IMR-90 (cell line): ENCODE measurements at regions not wholly inside any gene's neighbourhood (a gene's known extent, or its start where the extent isn't known, plus 50 kb on each side); places are given as distances from the start of the nearest gene placed in this dataset.

ENCODE experiments used
- ATAC-seq: fragments of 200-7000 bp; cut with Tn5 transposase; 2 replicates; pipeline ENCODE4 v1.9.1; 2020; ENCODE audit warnings: low read depth, mild to moderate bottlenecking, moderate library complexity
- BruUV-seq: library from RNA; stranded (reverse); fragments of 400-500 nt; replicated peaks from 2 replicates; lab custom pipeline; 2021; lab: Mats Ljungman, UMichigan
- CTCF ChIA-PET: fragments of 300-600 bp; formaldehyde crosslinking; extraction: SDS; loops from one replicate; lab custom pipeline; 2021; ENCODE audit warnings: antibody characterized with exemption; lab: Yijun Ruan, JAX
- POLR2A ChIA-PET: fragments of 300-600 bp; sonication (Branson Sonifier 250); formaldehyde crosslinking; loops from one replicate; lab custom pipeline; 2022; ENCODE audit warnings: antibody characterized with exemption; ENCODE audit not compliant: unreplicated experiment; lab: Charles Lee
- DNase-seq: peaks from one replicate; pipeline ENCODE4 v3.0.0; 2013
- H2AFZ ChIP-seq: replicated peaks from 2 replicates; pipeline ENCODE3; 2013; ENCODE audit warnings: low read length, mild to moderate bottlenecking; ENCODE audit not compliant: poor library complexity
- H2AK5ac ChIP-seq: 2 replicates; pipeline ENCODE4 v1.6.1; 2013; ENCODE audit warnings: low read depth, low read length, inconsistent platforms
- H2AK9ac ChIP-seq: replicated peaks from 2 replicates; pipeline ENCODE3; 2013; ENCODE audit warnings: mild to moderate bottlenecking, low read depth, low read length, moderate library complexity; ENCODE audit not compliant: poor library complexity
- H2BK120ac ChIP-seq: 2 replicates; pipeline ENCODE4 v1.6.1; 2013; ENCODE audit warnings: low read depth, low read length, inconsistent platforms
- H2BK15ac ChIP-seq: 3 replicates; pipeline ENCODE4 v1.6.1; 2013; ENCODE audit warnings: low read depth, low read length, inconsistent platforms
- H2BK20ac ChIP-seq: 2 replicates; pipeline ENCODE4 v1.6.1; 2013; ENCODE audit warnings: low read depth, mild to moderate bottlenecking, inconsistent platforms, low read length, moderate library complexity
- H2BK5ac ChIP-seq: 2 replicates; pipeline ENCODE4 v1.6.1; 2013; ENCODE audit warnings: mild to moderate bottlenecking, low read depth, low read length, inconsistent platforms; ENCODE audit not compliant: poor library complexity, severe bottlenecking
- H3K14ac ChIP-seq: replicated peaks from 2 replicates; pipeline ENCODE4 v1.6.1; 2013; ENCODE audit warnings: low read depth, low read length, inconsistent platforms
- H3K18ac ChIP-seq: 2 replicates; pipeline ENCODE4 v1.6.1; 2013; ENCODE audit warnings: low read depth, low read length, control low read depth
- H3K23ac ChIP-seq: 2 replicates; pipeline ENCODE4 v1.6.1; 2013; ENCODE audit warnings: low read depth, low read length, inconsistent platforms
- H3K27ac ChIP-seq: 2 replicates; pipeline ENCODE4 v1.5.1; 2013; ENCODE audit warnings: mild to moderate bottlenecking, control low read depth, low read length; ENCODE audit not compliant: insufficient read depth
- H3K27me3 ChIP-seq: 2 replicates; pipeline ENCODE4 v1.6.1; 2013; ENCODE audit warnings: low read length; ENCODE audit not compliant: control insufficient read depth, insufficient read depth
- H3K36me3 ChIP-seq: 2 replicates; pipeline ENCODE4 v1.6.1; 2013; ENCODE audit warnings: low read length, mixed read lengths; ENCODE audit not compliant: control insufficient read depth, insufficient read depth
- H3K4ac ChIP-seq: 2 replicates; pipeline ENCODE4 v1.6.1; 2013; ENCODE audit warnings: low read depth, low read length, inconsistent platforms
- H3K4me1 ChIP-seq: 2 replicates; pipeline ENCODE4 v1.6.1; 2013; ENCODE audit warnings: low read length, mixed read lengths; ENCODE audit not compliant: control insufficient read depth, insufficient read depth
- H3K4me2 ChIP-seq: 2 replicates; pipeline ENCODE4 v1.6.1; 2013; ENCODE audit warnings: low read depth, mild to moderate bottlenecking, control low read depth, low read length, moderate library complexity
- H3K4me3 ChIP-seq: 2 replicates; pipeline ENCODE4 v1.5.1; 2013; ENCODE audit warnings: low read depth, mild to moderate bottlenecking, control low read depth, low read length, moderate library complexity; ENCODE audit not compliant: insufficient read depth
- H3K56ac ChIP-seq: 2 replicates; pipeline ENCODE4 v1.6.1; 2013; ENCODE audit warnings: low read length, inconsistent platforms; ENCODE audit not compliant: insufficient read depth; ENCODE audit errors: extremely low read depth
- H3K79me1 ChIP-seq, 2 experiments: 2 replicates each; pipeline ENCODE4 v1.6.1; 2013; ENCODE audit warnings: low read length in 2 of 2, inconsistent platforms in 1 of 2, low read depth in 1 of 2
- H3K9ac ChIP-seq: 2 replicates; pipeline ENCODE4 v1.6.1; 2013; ENCODE audit warnings: low read depth, low read length, control low read depth
- H3K9me1 ChIP-seq: 2 replicates; pipeline ENCODE4 v1.6.1; 2013; ENCODE audit warnings: low read length, inconsistent platforms; ENCODE audit not compliant: insufficient read depth
- H3K9me3 ChIP-seq: 2 replicates; pipeline ENCODE4 v1.6.1; 2013; ENCODE audit warnings: low read length; ENCODE audit not compliant: control insufficient read depth, insufficient read depth
- H4K20me1 ChIP-seq: 2 replicates; pipeline ENCODE4 v1.6.1; 2013; ENCODE audit warnings: low read length, inconsistent platforms; ENCODE audit not compliant: insufficient read depth
- H4K5ac ChIP-seq: 2 replicates; pipeline ENCODE4 v1.6.1; 2013; ENCODE audit warnings: mild to moderate bottlenecking, low read depth, low read length, control low read depth
- H4K8ac ChIP-seq, 2 experiments: 2 replicates each; pipeline ENCODE4 v1.6.1; 2013; ENCODE audit warnings: low read depth in 2 of 2, low read length in 2 of 2, control low read depth in 1 of 2, inconsistent platforms in 1 of 2
- H4K91ac ChIP-seq: 2 replicates; pipeline ENCODE4 v1.6.1; 2013; ENCODE audit warnings: low read depth, low read length, inconsistent platforms; ENCODE audit not compliant: insufficient read depth
- CHD1 ChIP-seq: IDR thresholded peaks from 2 replicates; pipeline ENCODE4 v1.6.1; 2012; ENCODE audit warnings: low read depth, low read length, improper control_type of control experiment
- FOS ChIP-seq: fragments of 150-350 bp; IDR thresholded peaks from 2 replicates; pipeline ENCODE4 v1.6.1; 2016; ENCODE audit warnings: low read depth, low read length
- MAFK ChIP-seq: IDR thresholded peaks from 2 replicates; pipeline ENCODE4 v1.6.1; 2012; ENCODE audit warnings: low read depth, low read length, improper control_type of control experiment
- MAZ ChIP-seq: IDR thresholded peaks from 2 replicates; pipeline ENCODE4 v1.6.1; 2012; ENCODE audit warnings: low read depth, mild to moderate bottlenecking, low read length, improper control_type of control experiment, moderate library complexity, borderline replicate concordance
- NFE2L2 ChIP-seq: fragments of 150-350 bp; IDR thresholded peaks from 2 replicates; pipeline ENCODE4 v1.6.1; 2016; ENCODE audit warnings: low read depth, mild to moderate bottlenecking, low read length
- POLR2A ChIP-seq: IDR thresholded peaks from 2 replicates; pipeline ENCODE4 v1.6.1; 2012; ENCODE audit warnings: mild to moderate bottlenecking, low read depth, low read length
- RAD21 ChIP-seq: IDR thresholded peaks from 2 replicates; pipeline ENCODE4 v1.6.1; 2012; ENCODE audit warnings: low read length, improper control_type of control experiment
- RCOR1 ChIP-seq: IDR thresholded peaks from 2 replicates; pipeline ENCODE4 v1.6.1; 2012; ENCODE audit warnings: mild to moderate bottlenecking, low read length, improper control_type of control experiment; ENCODE audit not compliant: insufficient replicate concordance
- SMC3 ChIP-seq: fragments of 150-350 bp; IDR thresholded peaks from 2 replicates; pipeline ENCODE4 v1.6.1; 2016; ENCODE audit warnings: low read depth, mild to moderate bottlenecking, antibody characterized with exemption, low read length, moderate library complexity
- USF2 ChIP-seq: fragments of 150-350 bp; IDR thresholded peaks from 2 replicates; pipeline ENCODE4 v1.6.1; 2017; ENCODE audit warnings: mild to moderate bottlenecking, antibody characterized with exemption, low read length, low read depth
- WGBS, 2 experiments: methylation state at CpG; one replicate each; pipeline versions ENCODE4 v1.1.5 to v1.1.7; 2013; ENCODE audit warnings: missing lambda C conversion rate in 2 of 2; ENCODE audit not compliant: insufficient read length in 1 of 2; ENCODE audit errors: extremely low coverage in 2 of 2; 5-methylcytosine and 5-hydroxymethylcytosine counted together
- dilution Hi-C: fragments of 300-500 bp; cut with HindIII; formaldehyde crosslinking; loops from one replicate; pipeline ENCODE4 v1.14.3; 2018; ENCODE audit warnings: low sequenced_read_pairs; ENCODE audit not compliant: unreplicated experiment
- in situ Hi-C: fragments of 300-500 bp; cut with MboI; formaldehyde crosslinking; loops from 3 replicates; pipeline ENCODE4 v1.14.3; 2019; ENCODE audit warnings: low sequenced_read_pairs, inconsistent platforms, mixed read lengths
- intact Hi-C: fragments of 100-400 bp; cut with micrococcal nuclease; formaldehyde crosslinking; loops from 2 replicates; pipeline ENCODE4 v1.10.0; 2022
- TF ChIP-seq, protein P1 (sequence below): conservative IDR thresholded peaks from 2 replicates; pipeline ENCODE4 v1.5.1; 2012; ENCODE audit warnings: mild to moderate bottlenecking, low read depth, low read length, improper control_type of control experiment

DNA sequence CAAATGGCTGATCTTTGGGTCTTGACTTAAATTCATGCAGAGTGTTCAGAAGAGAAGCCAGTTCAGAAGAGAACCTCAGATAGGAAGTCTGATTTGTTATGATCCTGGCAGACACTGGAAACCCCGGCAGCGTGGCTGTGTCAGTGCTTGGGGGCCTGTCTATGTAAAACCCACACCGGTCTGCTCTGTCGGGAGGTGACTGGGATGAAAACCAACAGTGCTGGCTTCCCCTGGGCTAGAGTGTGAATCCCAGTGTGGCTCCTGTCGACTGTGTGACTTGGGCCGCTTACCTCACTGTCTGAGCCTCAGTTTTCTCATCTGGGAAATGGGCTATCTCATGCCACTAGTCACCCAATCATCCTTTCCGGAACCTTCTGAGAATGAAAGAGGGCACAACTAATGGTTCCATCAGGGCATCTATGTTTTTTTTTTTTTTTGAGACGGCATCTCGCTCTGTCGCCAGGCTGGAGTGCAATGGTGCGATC is 92.4 kb downstream of the FOXL1 start:
- H3K4me2 ChIP-seq, result peak overlapping the region; percentile 4; the same call in 1 of the 2 replicates
- H2BK5ac ChIP-seq, result peak overlapping the region; percentile 41
- H3K27me3 ChIP-seq, result no peaks in the 10 kb centered on the region
- H4K5ac ChIP-seq, result peak overlapping the region; percentile 7
- H2AK9ac ChIP-seq, result peak overlapping the region; percentile 85
- H2BK15ac ChIP-seq, result peak overlapping the region; percentile 75; the same call in 2 of the 3 replicates
- POLR2A ChIA-PET, result no interaction called here
- H4K91ac ChIP-seq, result peak overlapping the region; percentile 89
- peak overlapping the region; percentile 61 for H3K27ac ChIP-seq
- CTCF ChIA-PET, result no interaction called here
- peak overlapping the region; percentile 90 for H3K23ac ChIP-seq
- 76% methylated on average over 6 of the region's 11 CpGs; no CpG with 5 or more reads in 1 of the 2 experiments for WGBS, 2 experiments
- TF ChIP-seq USF2 (no peak), POLR2A (no peak), RAD21 (no peak), NFE2L2 (no peak), MAFK (no peak), CHD1 (no peak), SMC3 (no peak), FOS (no peak), MAZ (no peak), RCOR1 (no peak)
- TF ChIP-seq, protein P1, sequence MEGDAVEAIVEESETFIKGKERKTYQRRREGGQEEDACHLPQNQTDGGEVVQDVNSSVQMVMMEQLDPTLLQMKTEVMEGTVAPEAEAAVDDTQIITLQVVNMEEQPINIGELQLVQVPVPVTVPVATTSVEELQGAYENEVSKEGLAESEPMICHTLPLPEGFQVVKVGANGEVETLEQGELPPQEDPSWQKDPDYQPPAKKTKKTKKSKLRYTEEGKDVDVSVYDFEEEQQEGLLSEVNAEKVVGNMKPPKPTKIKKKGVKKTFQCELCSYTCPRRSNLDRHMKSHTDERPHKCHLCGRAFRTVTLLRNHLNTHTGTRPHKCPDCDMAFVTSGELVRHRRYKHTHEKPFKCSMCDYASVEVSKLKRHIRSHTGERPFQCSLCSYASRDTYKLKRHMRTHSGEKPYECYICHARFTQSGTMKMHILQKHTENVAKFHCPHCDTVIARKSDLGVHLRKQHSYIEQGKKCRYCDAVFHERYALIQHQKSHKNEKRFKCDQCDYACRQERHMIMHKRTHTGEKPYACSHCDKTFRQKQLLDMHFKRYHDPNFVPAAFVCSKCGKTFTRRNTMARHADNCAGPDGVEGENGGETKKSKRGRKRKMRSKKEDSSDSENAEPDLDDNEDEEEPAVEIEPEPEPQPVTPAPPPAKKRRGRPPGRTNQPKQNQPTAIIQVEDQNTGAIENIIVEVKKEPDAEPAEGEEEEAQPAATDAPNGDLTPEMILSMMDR, result no peak
- peak overlapping the region; percentile 90 for H4K8ac ChIP-seq
- H3K14ac ChIP-seq, result peak overlapping the region; percentile 93
- H2AFZ ChIP-seq, result peak overlapping the region; percentile 92
- H3K4me3 ChIP-seq, result no peak overlapping the region
- DNase-seq (peak; percentile 27), ATAC-seq (no peak)
- no peaks in the 10 kb centered on the region for H4K20me1 ChIP-seq
- peak overlapping the region; percentile 87 for H2BK120ac ChIP-seq
- H2BK20ac ChIP-seq, result peak overlapping the region; percentile 95
- BruUV-seq, result no TSS peak
- no peaks in the 10 kb centered on the region for H3K36me3 ChIP-seq
- H2AK5ac ChIP-seq, result peak overlapping the region; percentile 94
- H3K79me1 ChIP-seq, result peaks cover 4 to 24% of the 10 kb centered on the region in 2 experiments; a peak in 3 of 4 replicates
- peak overlapping the region; percentile 81 for H3K4ac ChIP-seq
- intact Hi-C loops, result loop anchor here (2.0 kb wide), 1 partner anchor 92 kb away; the partner anchor contains the start of gene FOXL1
- in situ Hi-C loops, result no loop called here
- peaks cover 29% of the 10 kb centered on the region for H3K4me1 ChIP-seq
- H3K9ac ChIP-seq, result peak overlapping the region; percentile 2; the same call in 1 of the 2 replicates
- H3K9me3 ChIP-seq, result peaks cover 3% of the 10 kb centered on the region; the same call in 1 of the 2 replicates
- dilution Hi-C loops, result no loop called here
- peak overlapping the region; percentile 6 for H3K18ac ChIP-seq
- peak overlapping the region; percentile 66 for H3K56ac ChIP-seq
- H3K9me1 ChIP-seq, result peaks cover 22% of the 10 kb centered on the region
